HG02852 (cell line): ENCODE measurements at regions not wholly inside any gene's neighbourhood (a gene's known extent, or its start where the extent isn't known, plus 50 kb on each side); places are given as distances from the start of the nearest gene placed in this dataset.
"Not testable (repeated sequence)": the region's sequence is repeated elsewhere in the genome, so short reads cannot be mapped to it uniquely, and the experiment has no call there.

Experiments used
- ATAC-seq: cut with Tn5 transposase; IDR thresholded peaks from one replicate; pipeline ENCODE4 v1.9.1; 2021; ENCODE audit warnings: mild to moderate bottlenecking, moderate library complexity; ENCODE audit not compliant: unreplicated experiment

GRCh38 chr10:107544706-107545520 is 380.4 kb upstream of the SORCS1 start:
- ATAC-seq = no peak

GRCh38 chr10:107542607-107543006 is 378.1 kb upstream of the SORCS1 start:
- ATAC-seq = no peak

- ATAC-seq = no peak
Measured at GRCh38 chr10:107542016-107542415, 377.5 kb upstream of the SORCS1 start.

- ATAC-seq = no peak
Measured at GRCh38 chr10:107540981-107541380, 376.5 kb upstream of the SORCS1 start.

GRCh38 chr10:107529350-107529749 is 364.8 kb upstream of the SORCS1 start:
- no peak for ATAC-seq

GRCh38 chr10:107520348-107520747 is 355.8 kb upstream of the SORCS1 start:
- no peak for ATAC-seq

GRCh38 chr10:107517811-107518210 is 353.3 kb upstream of the SORCS1 start:
- ATAC-seq = no peak

GRCh38 chr10:107516349-107516748 is 351.8 kb upstream of the SORCS1 start:
- ATAC-seq = no peak

- ATAC-seq = not testable (repeated sequence)
Measured at GRCh38 chr10:107504011-107504410, 339.5 kb upstream of the SORCS1 start.

- no peak for ATAC-seq
Measured at GRCh38 chr10:107502229-107502985, 337.9 kb upstream of the SORCS1 start.

GRCh38 chr10:107498983-107499382 is 334.5 kb upstream of the SORCS1 start:
- ATAC-seq = no peak

GRCh38 chr10:107497024-107497423 is 332.5 kb upstream of the SORCS1 start:
- ATAC-seq = no peak

- no peak for ATAC-seq
Measured at GRCh38 chr10:107496594-107496993, 332.1 kb upstream of the SORCS1 start.

- ATAC-seq = no peak
Measured at GRCh38 chr10:107492389-107492788, 327.9 kb upstream of the SORCS1 start.

GRCh38 chr10:107490389-107490788 is 325.9 kb upstream of the SORCS1 start:
- ATAC-seq = no peak

GRCh38 chr10:107487284-107487683 is 322.8 kb upstream of the SORCS1 start:
- ATAC-seq = no peak

- no peak for ATAC-seq
Measured at GRCh38 chr10:107485019-107485418, 320.5 kb upstream of the SORCS1 start.

GRCh38 chr10:107481881-107482280 is 317.4 kb upstream of the SORCS1 start:
- ATAC-seq = no peak

GRCh38 chr10:107481224-107481623 is 316.7 kb upstream of the SORCS1 start:
- no peak for ATAC-seq

GRCh38 chr10:107480781-107481180 is 316.3 kb upstream of the SORCS1 start:
- ATAC-seq = no peak

GRCh38 chr10:107477266-107477665 is 312.8 kb upstream of the SORCS1 start:
- peak; percentile 81 for ATAC-seq

- ATAC-seq = no peak
Measured at GRCh38 chr10:107476408-107476807, 311.9 kb upstream of the SORCS1 start.
